ENCODE measurements at regions not wholly inside any gene's neighbourhood (a gene's known extent, or its start where the extent isn't known, plus 50 kb on each side); places are given as distances from the start of the nearest gene placed in this dataset.
A peak's percentile ranks its signal among the peaks of the same experiment; 100 is the strongest.

DNA sequence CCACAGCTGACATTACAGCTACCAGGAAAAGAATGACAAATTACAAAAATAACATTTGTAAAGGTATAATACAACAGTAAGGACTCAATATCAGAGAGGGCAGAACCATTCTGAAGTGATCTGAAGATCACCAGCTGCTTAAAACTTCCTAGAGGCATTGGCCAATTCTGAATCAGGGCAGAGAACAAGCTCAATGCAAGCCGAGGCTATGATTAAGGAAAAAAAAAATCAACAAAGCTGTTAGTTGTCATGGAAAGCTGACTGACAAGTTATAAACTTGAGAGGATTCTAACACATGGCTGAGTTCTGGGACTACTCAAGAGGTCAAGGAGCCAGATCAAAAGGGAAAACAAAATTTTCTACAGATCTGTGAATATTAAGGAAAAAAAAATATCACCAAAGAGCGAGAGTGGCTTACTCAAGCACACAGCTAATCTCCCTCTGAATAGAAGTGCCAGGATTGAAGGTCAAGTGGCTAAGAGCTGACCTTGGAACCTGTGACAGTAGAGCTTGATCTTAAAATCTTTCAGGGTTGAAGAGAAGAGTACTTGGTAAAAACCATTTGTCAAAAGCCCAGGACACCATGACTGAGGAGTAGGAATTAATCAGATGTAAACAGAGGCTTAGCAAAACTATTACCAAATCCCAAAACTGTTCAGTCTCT, 383.4 kb downstream of the USP25 start:
- peaks cover 2% of the 10 kb centered on the region for H3K9me3 ChIP-seq (ENCODE audit: low read depth)
- TF ChIP-seq, protein P1, sequence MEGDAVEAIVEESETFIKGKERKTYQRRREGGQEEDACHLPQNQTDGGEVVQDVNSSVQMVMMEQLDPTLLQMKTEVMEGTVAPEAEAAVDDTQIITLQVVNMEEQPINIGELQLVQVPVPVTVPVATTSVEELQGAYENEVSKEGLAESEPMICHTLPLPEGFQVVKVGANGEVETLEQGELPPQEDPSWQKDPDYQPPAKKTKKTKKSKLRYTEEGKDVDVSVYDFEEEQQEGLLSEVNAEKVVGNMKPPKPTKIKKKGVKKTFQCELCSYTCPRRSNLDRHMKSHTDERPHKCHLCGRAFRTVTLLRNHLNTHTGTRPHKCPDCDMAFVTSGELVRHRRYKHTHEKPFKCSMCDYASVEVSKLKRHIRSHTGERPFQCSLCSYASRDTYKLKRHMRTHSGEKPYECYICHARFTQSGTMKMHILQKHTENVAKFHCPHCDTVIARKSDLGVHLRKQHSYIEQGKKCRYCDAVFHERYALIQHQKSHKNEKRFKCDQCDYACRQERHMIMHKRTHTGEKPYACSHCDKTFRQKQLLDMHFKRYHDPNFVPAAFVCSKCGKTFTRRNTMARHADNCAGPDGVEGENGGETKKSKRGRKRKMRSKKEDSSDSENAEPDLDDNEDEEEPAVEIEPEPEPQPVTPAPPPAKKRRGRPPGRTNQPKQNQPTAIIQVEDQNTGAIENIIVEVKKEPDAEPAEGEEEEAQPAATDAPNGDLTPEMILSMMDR (IDR thresholded peaks at IDR 0.05; ENCODE audit: low read depth, low read length): no peak
- DNase-seq (ENCODE audit: low read depth in 1 of 2, low spot score in 1 of 2): peak in 1 of 2 donors; percentile 62
- no peaks in the 10 kb centered on the region for H3K27me3 ChIP-seq
- H3K4me3 ChIP-seq: no peak overlapping the region
- H3K27ac ChIP-seq: peak overlapping the region; percentile 94
- H3K36me3 ChIP-seq: no peaks in the 10 kb centered on the region
- H3K4me1 ChIP-seq (ENCODE audit: low read depth): peaks cover 22% of the 10 kb centered on the region

DNA sequence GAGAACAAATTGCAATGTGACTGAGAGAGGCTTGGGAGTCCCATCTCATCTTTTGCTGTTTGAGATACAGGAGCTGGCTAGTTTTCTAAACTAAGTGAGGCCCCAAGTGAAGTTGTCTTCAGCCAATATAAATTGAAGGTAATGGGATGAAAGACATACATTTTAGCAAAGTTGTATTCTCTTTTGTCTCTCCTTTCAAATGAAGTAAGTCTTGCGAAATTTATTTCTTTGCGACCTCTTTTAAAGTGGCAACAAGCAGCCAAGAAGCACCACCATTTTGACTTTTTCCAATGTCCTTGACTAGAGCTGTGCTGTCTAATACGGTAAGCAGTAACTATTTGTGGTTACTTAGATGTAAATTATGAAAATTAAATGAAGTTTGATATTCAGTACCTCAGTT, 385.7 kb downstream of the USP25 start:
- H3K27ac ChIP-seq: no peak overlapping the region
- H3K9me3 ChIP-seq (ENCODE audit: low read depth): peaks cover 2% of the 10 kb centered on the region
- no peaks in the 10 kb centered on the region for H3K27me3 ChIP-seq
- H3K36me3 ChIP-seq: no peaks in the 10 kb centered on the region
- no peak overlapping the region for H3K4me3 ChIP-seq
- DNase-seq (ENCODE audit: low read depth in 1 of 2, low spot score in 1 of 2): no peak
- TF ChIP-seq, protein P1 (IDR thresholded peaks at IDR 0.05; ENCODE audit: low read depth, low read length): no peak
- peaks cover 22% of the 10 kb centered on the region for H3K4me1 ChIP-seq (ENCODE audit: low read depth)

DNA sequence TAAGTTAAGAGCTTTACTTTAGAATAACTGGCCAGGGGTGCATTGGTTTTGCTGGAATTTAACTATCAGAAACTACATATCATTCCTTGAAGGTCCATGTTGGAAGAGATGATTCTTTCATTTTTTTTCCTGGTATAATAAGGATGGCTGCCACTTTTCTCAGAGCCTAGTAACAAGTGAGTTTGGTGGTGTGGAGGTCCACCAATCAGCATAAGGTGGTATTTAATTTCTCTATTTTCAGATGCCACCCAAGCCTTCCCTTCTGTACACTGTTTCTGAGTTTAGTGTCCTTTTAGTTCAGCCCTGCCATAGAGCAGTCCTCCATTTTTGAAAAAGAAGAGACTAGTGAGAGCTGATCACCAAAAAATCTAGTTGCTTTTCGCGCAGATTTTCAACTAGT, 386.3 kb downstream of the USP25 start:
- Histone ChIP-seq H3K27ac (no peak overlapping the region), H3K36me3 (no peaks in the 10 kb centered on the region), H3K4me1 (ENCODE audit: low read depth) (peaks cover 22% of the 10 kb centered on the region), H3K9me3 (ENCODE audit: low read depth) (peaks cover 2% of the 10 kb centered on the region), H3K27me3 (no peaks in the 10 kb centered on the region), H3K4me3 (no peak overlapping the region)
- TF ChIP-seq, protein P1 (IDR thresholded peaks at IDR 0.05; ENCODE audit: low read depth, low read length): no peak
- no peak for DNase-seq (ENCODE audit: low read depth in 1 of 2, low spot score in 1 of 2)

DNA sequence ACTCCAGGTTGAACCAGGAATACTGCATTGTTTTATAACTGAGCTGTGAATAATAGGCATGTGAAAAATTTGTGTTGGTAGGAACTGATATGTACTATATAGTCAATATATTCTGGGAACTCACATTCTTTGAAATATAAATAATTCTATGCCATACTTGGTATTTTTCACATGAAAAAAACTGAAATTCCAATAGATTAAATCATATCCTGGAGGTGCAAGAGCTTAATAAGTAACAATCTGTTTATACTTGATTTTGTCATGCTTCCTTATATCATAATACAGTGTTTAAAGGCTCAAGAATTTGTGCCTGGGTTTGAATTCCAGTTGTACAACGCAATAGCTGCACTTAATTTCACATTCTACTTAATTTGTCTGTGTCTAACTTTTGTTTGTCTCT, 387.0 kb downstream of the USP25 start:
- no peak overlapping the region for H3K27ac ChIP-seq
- no peak overlapping the region for H3K4me3 ChIP-seq
- DNase-seq (ENCODE audit: low read depth in 1 of 2, low spot score in 1 of 2): peak in 1 of 2 donors; percentile 45
- H3K9me3 ChIP-seq (ENCODE audit: low read depth): peaks cover 2% of the 10 kb centered on the region
- peaks cover 22% of the 10 kb centered on the region for H3K4me1 ChIP-seq (ENCODE audit: low read depth)
- TF ChIP-seq, protein P1 (IDR thresholded peaks at IDR 0.05; ENCODE audit: low read depth, low read length): no peak
- no peaks in the 10 kb centered on the region for H3K27me3 ChIP-seq
- no peaks in the 10 kb centered on the region for H3K36me3 ChIP-seq

DNA sequence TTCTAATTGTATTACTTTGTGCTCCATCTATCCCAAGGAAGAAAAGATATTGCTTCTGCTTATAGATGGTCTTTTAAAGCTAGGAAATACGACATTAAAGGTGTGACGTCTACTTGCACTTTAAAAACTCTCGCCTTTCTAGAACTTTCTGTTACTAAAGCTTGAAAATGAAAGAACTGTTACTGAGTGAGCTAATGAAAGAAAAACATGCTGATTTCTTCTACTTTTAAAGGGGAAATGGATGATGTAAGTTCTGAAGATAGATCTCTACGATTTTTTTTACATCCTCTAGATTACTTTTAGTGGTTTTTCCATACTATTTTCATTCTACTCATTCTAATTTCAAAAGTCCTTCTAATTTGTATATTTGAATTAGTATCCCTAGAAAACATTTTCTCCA, 387.5 kb downstream of the USP25 start:
- no peak overlapping the region for H3K27ac ChIP-seq

More for the DNA sequence above, 387.5 kb downstream of the USP25 start:
- TF ChIP-seq, protein P1 (IDR thresholded peaks at IDR 0.05; ENCODE audit: low read depth, low read length): no peak
- H3K4me1 ChIP-seq (ENCODE audit: low read depth): peaks cover 17% of the 10 kb centered on the region
- no peaks in the 10 kb centered on the region for H3K36me3 ChIP-seq
- H3K9me3 ChIP-seq (ENCODE audit: low read depth): peaks cover 2% of the 10 kb centered on the region
- no peak overlapping the region for H3K4me3 ChIP-seq
- H3K27me3 ChIP-seq: no peaks in the 10 kb centered on the region
- DNase-seq (ENCODE audit: low read depth in 1 of 2, low spot score in 1 of 2): peak in 1 of 2 donors; percentile 39
